ENCODE measurements at regions not wholly inside any gene's neighbourhood (a gene's known extent, or its start where the extent isn't known, plus 50 kb on each side); places are given as distances from the start of the nearest gene placed in this dataset.

GRCh38 chr4:112979881-112980421 is 69.5 kb upstream of the ANK2 start:
- TF ChIP-seq ZNF384 (IDR thresholded peaks at IDR 0.05), result no peak
- TF ChIP-seq HDGF (IDR thresholded peaks at IDR 0.05; ENCODE audit: borderline replicate concordance), result no peak
- TF ChIP-seq ARNT (IDR thresholded peaks at IDR 0.05), result no peak
- TF ChIP-seq SP1 (IDR thresholded peaks at IDR 0.05), result no peak
- no peak for TF ChIP-seq NFRKB (IDR thresholded peaks at IDR 0.05)
- no peak for TF ChIP-seq SUZ12 (IDR thresholded peaks at IDR 0.05)
- TF ChIP-seq BHLHE40 (IDR thresholded peaks at IDR 0.05; ENCODE audit: borderline replicate concordance), result no peak

Data from HEK293T (cell line).